Natural killer cell (primary cell): ENCODE measurements at regions not wholly inside any gene's neighbourhood (a gene's known extent, or its start where the extent isn't known, plus 50 kb on each side); places are given as distances from the start of the nearest gene placed in this dataset.

Experiments
- ATAC-seq, 3 donors: fragments of 150-1000 bp in 2 of 3; fragments of 200-7000 bp in 1 of 3; cut with Tn5 transposase; 1 replicate in 1 of 3; 2 replicates in 2 of 3; pipeline ENCODE4 v1.10.0; 2021; ENCODE audit warnings: mild to moderate bottlenecking in 2 of 3, moderate library complexity in 2 of 3
- DNase-seq, 2 donors: peaks; one replicate each; pipeline versions ENCODE4 v3.0.0 to v3.0.0-alpha.2; 2013 to 2021; ENCODE audit warnings: mixed read lengths in 1 of 2
- H3K27ac ChIP-seq: one replicate; pipeline ENCODE4 v1.5.1; 2013; ENCODE audit warnings: mild to moderate bottlenecking, low read length
- H3K27me3 ChIP-seq: one replicate; pipeline ENCODE4 v1.6.1; 2013; ENCODE audit warnings: low read length; ENCODE audit not compliant: control insufficient read depth, insufficient read depth
- H3K36me3 ChIP-seq: one replicate; pipeline ENCODE4 v1.6.1; 2013; ENCODE audit warnings: low read length; ENCODE audit not compliant: control insufficient read depth, insufficient read depth
- H3K4me1 ChIP-seq: one replicate; pipeline ENCODE4 v1.6.1; 2013; ENCODE audit warnings: low read length; ENCODE audit not compliant: control insufficient read depth, insufficient read depth
- H3K4me3 ChIP-seq: one replicate; pipeline ENCODE4 v1.5.1; 2013; ENCODE audit warnings: low read length
- H3K9me3 ChIP-seq: one replicate; pipeline ENCODE4 v1.6.1; 2013; ENCODE audit warnings: low read length; ENCODE audit not compliant: control insufficient read depth, insufficient read depth
- H3K27ac Mint-ChIP-seq, 2 donors: one replicate each; pipeline ENCODE4 v1.8.0; 2022; ENCODE audit warnings: mild to moderate bottlenecking in 2 of 2, mixed read lengths in 2 of 2, moderate library complexity in 1 of 2
- H3K27me3 Mint-ChIP-seq, 2 donors: one replicate each; pipeline ENCODE4 v1.8.0; 2022; ENCODE audit warnings: low read depth in 2 of 2, mixed read lengths in 2 of 2
- H3K36me3 Mint-ChIP-seq: one replicate; pipeline ENCODE4 v1.8.0; 2022; ENCODE audit warnings: mixed read lengths
- H3K4me1 Mint-ChIP-seq, 2 donors: one replicate each; pipeline ENCODE4 v1.8.0; 2022; ENCODE audit warnings: mixed read lengths in 2 of 2
- H3K4me3 Mint-ChIP-seq: one replicate; pipeline ENCODE4 v1.8.0; 2022; ENCODE audit warnings: mild to moderate bottlenecking, moderate library complexity, mixed read lengths
- H3K9me3 Mint-ChIP-seq, 2 donors: one replicate each; pipeline ENCODE4 v1.8.0; 2022; ENCODE audit warnings: mixed read lengths in 2 of 2
- CTCF ChIP-seq: fragments of 200-600 bp; IDR thresholded peaks from one replicate; pipeline ENCODE4 v1.8.0; 2022; ENCODE audit warnings: antibody characterized with exemption
- WGBS: methylation state at CpG from one replicate; pipeline ENCODE4 v1.1.7; 2013; ENCODE audit warnings: missing lambda C conversion rate; ENCODE audit not compliant: insufficient coverage; 5-methylcytosine and 5-hydroxymethylcytosine counted together
- intact Hi-C: fragments of 100-400 bp; cut with micrococcal nuclease; formaldehyde crosslinking; loops from one replicate; pipeline ENCODE4 v1.14.2; 2022

- peaks cover 8 to 9% of the 10 kb centered on the region in 2 donors for H3K27me3 Mint-ChIP-seq
- intact Hi-C loops = no loop called here
- no peak overlapping the region for H3K4me3 ChIP-seq
- no peak overlapping the region for H3K27ac ChIP-seq
- no peaks in the 10 kb centered on the region for H3K9me3 Mint-ChIP-seq
- H3K4me1 Mint-ChIP-seq = no peaks in the 10 kb centered on the region
- no peaks in the 10 kb centered on the region for H3K36me3 Mint-ChIP-seq
- DNase-seq (no peak), ATAC-seq (no peak)
- no peaks in the 10 kb centered on the region for H3K36me3 ChIP-seq
- WGBS = 82% methylated on average over 14 of the region's 14 CpGs
- H3K27ac Mint-ChIP-seq = no peak overlapping the region
- H3K27me3 ChIP-seq = no peaks in the 10 kb centered on the region
- no peaks in the 10 kb centered on the region for H3K9me3 ChIP-seq
- no peaks in the 10 kb centered on the region for H3K4me1 ChIP-seq
- H3K4me3 Mint-ChIP-seq = no peak overlapping the region
- no peak for TF ChIP-seq CTCF
These were observed 85.0 kb upstream of the ADRA2C start for GRCh38 chr4:3681191-3681590.

- Histone ChIP-seq H3K9me3 (no peaks in the 10 kb centered on the region), H3K36me3 (no peaks in the 10 kb centered on the region), H3K27me3 (no peaks in the 10 kb centered on the region), H3K4me3 (no peak overlapping the region), H3K4me1 (no peaks in the 10 kb centered on the region), H3K27ac (no peak overlapping the region)
- no peaks in the 10 kb centered on the region for H3K4me1 Mint-ChIP-seq
- H3K4me3 Mint-ChIP-seq = no peak overlapping the region
- H3K36me3 Mint-ChIP-seq = no peaks in the 10 kb centered on the region
- DNase-seq (no peak), ATAC-seq (no peak)
- no peak overlapping the region for H3K27ac Mint-ChIP-seq
- WGBS = 85% methylated on average over 16 of the region's 16 CpGs
- TF ChIP-seq CTCF = no peak
- H3K27me3 Mint-ChIP-seq = peaks cover 4 to 9% of the 10 kb centered on the region in 2 donors
- no peaks in the 10 kb centered on the region for H3K9me3 Mint-ChIP-seq
- intact Hi-C loops = no loop called here
These were observed 85.5 kb upstream of the ADRA2C start for GRCh38 chr4:3680656-3681055.

- Mint-ChIP-seq H3K9me3 (no peaks in the 10 kb centered on the region), H3K27ac (no peak overlapping the region), H3K27me3 (peaks cover 6 to 9% of the 10 kb centered on the region in 2 donors), H3K36me3 (no peaks in the 10 kb centered on the region), H3K4me3 (no peak overlapping the region), H3K4me1 (no peaks in the 10 kb centered on the region)
- Histone ChIP-seq H3K9me3 (no peaks in the 10 kb centered on the region), H3K36me3 (no peaks in the 10 kb centered on the region), H3K4me1 (no peaks in the 10 kb centered on the region), H3K27me3 (no peaks in the 10 kb centered on the region), H3K27ac (no peak overlapping the region), H3K4me3 (no peak overlapping the region)
- intact Hi-C loops = no loop called here
- WGBS = 81% methylated on average over 21 of the region's 25 CpGs
- no peak for TF ChIP-seq CTCF
- DNase-seq (no peak), ATAC-seq (no peak)
These were observed 86.3 kb upstream of the ADRA2C start for GRCh38 chr4:3679851-3680311.

- Mint-ChIP-seq H3K4me3 (no peak overlapping the region), H3K4me1 (no peaks in the 10 kb centered on the region), H3K9me3 (no peaks in the 10 kb centered on the region), H3K27me3 (peaks cover 6% of the 10 kb centered on the region in 2 donors), H3K36me3 (no peaks in the 10 kb centered on the region), H3K27ac (no peak overlapping the region)
- Histone ChIP-seq H3K27ac (no peak overlapping the region), H3K9me3 (no peaks in the 10 kb centered on the region), H3K27me3 (no peaks in the 10 kb centered on the region), H3K4me3 (no peak overlapping the region), H3K36me3 (no peaks in the 10 kb centered on the region), H3K4me1 (no peaks in the 10 kb centered on the region)
- ATAC-seq (no peak), DNase-seq (no peak)
- intact Hi-C loops = no loop called here
- WGBS = 80% methylated on average over 26 of the region's 26 CpGs
- TF ChIP-seq CTCF = no peak
These were observed 86.9 kb upstream of the ADRA2C start for GRCh38 chr4:3679071-3679825.
